ENCODE measurements at regions not wholly inside any gene's neighbourhood (a gene's known extent, or its start where the extent isn't known, plus 50 kb on each side); places are given as distances from the start of the nearest gene placed in this dataset.

GRCh38 chr1:8211251-8211882, 106.5 kb upstream of the SLC45A1 start:
- no peak overlapping the region for H3K4me3 ChIP-seq (ENCODE audit: low read depth, low read length)
- ChIA-PET CTCF (no interaction called here), POLR2A (interaction anchor here (1.3 kb wide), 1 partner anchor 9 kb away, joined by 3 read pairs; no protein-coding TSS in a partner anchor)
- no peak for TF ChIP-seq CTCF (IDR thresholded peaks at IDR 0.05; ENCODE audit: insufficient read depth, low read depth, low read length)
- H3K36me3 ChIP-seq (ENCODE audit: control insufficient read depth, insufficient read depth, low read length), result no peaks in the 10 kb centered on the region
- DNase-seq (ENCODE audit: low read depth), result no peak
- H3K27me3 ChIP-seq (ENCODE audit: control insufficient read depth, insufficient read depth, low read length), result no peaks in the 10 kb centered on the region

DNA sequence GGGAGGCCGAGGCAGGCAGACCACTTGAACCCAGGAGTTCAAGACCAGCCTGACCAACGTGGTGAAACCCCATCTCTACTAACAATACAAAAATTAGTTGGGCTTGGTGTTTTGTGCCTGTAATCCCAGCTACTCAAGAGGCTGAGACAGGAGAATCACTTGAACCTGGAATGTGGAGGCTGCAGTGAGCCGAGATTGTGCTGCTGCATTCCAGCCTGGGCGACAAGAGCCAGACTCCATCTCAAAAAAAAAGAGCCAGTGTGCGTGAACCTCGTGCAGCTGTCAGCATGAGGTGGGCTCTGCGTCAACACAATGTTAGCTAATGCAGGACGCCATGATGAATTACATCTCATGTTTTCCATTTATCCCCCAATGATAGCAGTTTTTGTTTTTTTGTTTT, 110.7 kb upstream of the SLC45A1 start:
- ChIA-PET POLR2A (no interaction called here), CTCF (no interaction called here)

DNA sequence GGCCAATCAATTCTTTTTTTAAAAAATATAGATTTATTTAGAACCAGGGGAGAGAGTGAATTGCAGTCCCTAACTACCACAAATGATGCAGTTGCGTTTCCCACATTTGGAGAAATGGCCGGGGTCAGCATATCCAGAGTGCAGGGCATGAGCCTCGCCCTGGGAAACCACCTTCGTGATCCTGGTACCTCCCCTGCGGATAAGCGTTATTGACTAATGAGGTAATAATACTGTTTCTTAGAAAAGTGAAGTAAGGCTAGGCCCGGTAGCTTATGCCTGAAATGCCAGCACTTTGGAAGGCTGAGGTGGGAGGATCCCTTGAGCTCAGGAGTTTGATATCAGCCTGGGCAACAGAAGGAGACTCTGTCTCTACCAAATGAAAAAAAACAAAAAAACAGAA, 111.5 kb upstream of the SLC45A1 start:
- TF ChIP-seq CTCF (IDR thresholded peaks at IDR 0.05; ENCODE audit: insufficient read depth, low read depth, low read length), result no peak
- no peaks in the 10 kb centered on the region for H3K27me3 ChIP-seq (ENCODE audit: control insufficient read depth, insufficient read depth, low read length)
- H3K36me3 ChIP-seq (ENCODE audit: control insufficient read depth, insufficient read depth, low read length), result no peaks in the 10 kb centered on the region
- no peak for DNase-seq (ENCODE audit: low read depth)
- no peak overlapping the region for H3K4me3 ChIP-seq (ENCODE audit: low read depth, low read length)
- ChIA-PET CTCF (no interaction called here), POLR2A (no interaction called here)

More for the DNA sequence above, 110.7 kb upstream of the SLC45A1 start:
- no peak for DNase-seq (ENCODE audit: low read depth)
- Histone ChIP-seq H3K36me3 (ENCODE audit: control insufficient read depth, insufficient read depth, low read length) (no peaks in the 10 kb centered on the region), H3K4me3 (ENCODE audit: low read depth, low read length) (no peak overlapping the region), H3K27me3 (ENCODE audit: control insufficient read depth, insufficient read depth, low read length) (no peaks in the 10 kb centered on the region)
- no peak for TF ChIP-seq CTCF (IDR thresholded peaks at IDR 0.05; ENCODE audit: insufficient read depth, low read depth, low read length)

- TF ChIP-seq CTCF (IDR thresholded peaks at IDR 0.05; ENCODE audit: insufficient read depth, low read depth, low read length), result no peak
- ChIA-PET POLR2A (no interaction called here), CTCF (interaction anchor here (1.4 kb wide), 1 partner anchor 11 kb away, joined by 4 read pairs; no protein-coding TSS in a partner anchor)
- H3K36me3 ChIP-seq (ENCODE audit: control insufficient read depth, insufficient read depth, low read length), result no peaks in the 10 kb centered on the region
- no peak overlapping the region for H3K4me3 ChIP-seq (ENCODE audit: low read depth, low read length)
- H3K27me3 ChIP-seq (ENCODE audit: control insufficient read depth, insufficient read depth, low read length), result no peaks in the 10 kb centered on the region
- no peak for DNase-seq (ENCODE audit: low read depth)
Observed at GRCh38 chr1:8205771-8206170, 112.1 kb upstream of the SLC45A1 start.

DNA sequence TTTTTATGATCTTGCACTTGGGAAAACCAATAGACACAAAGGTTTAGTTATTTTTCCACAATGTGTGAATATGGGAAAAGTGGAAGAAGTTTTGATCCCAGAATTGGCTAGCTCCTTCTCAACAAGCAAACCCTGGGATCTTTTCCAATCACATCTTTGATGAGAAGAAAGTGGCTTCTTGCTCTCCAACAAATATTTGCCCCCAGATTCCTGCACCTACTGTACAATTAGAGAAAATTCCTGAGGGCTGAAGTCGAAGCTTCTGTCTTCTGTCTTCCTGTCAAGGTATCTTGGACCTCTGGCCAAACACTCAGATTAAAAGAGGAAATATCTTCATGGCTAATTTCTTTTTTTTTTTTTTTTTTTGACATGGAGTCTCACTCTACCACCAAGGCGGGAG, 113.1 kb upstream of the SLC45A1 start:
- H3K4me3 ChIP-seq (ENCODE audit: low read depth, low read length), result no peak overlapping the region
- TF ChIP-seq CTCF (IDR thresholded peaks at IDR 0.05; ENCODE audit: insufficient read depth, low read depth, low read length), result no peak
- ChIA-PET CTCF (interaction anchor here (0.5 to 1.4 kb wide), 4 partner anchors 10 to 173 kb away, joined by 3 to 4 read pairs (median 4); no protein-coding TSS in a partner anchor), POLR2A (interaction anchor here (0.5 to 0.7 kb wide), 2 partner anchors 11 to 194 kb away, joined by 3 to 12 read pairs; no protein-coding TSS in a partner anchor)
- no peaks in the 10 kb centered on the region for H3K36me3 ChIP-seq (ENCODE audit: control insufficient read depth, insufficient read depth, low read length)
- no peaks in the 10 kb centered on the region for H3K27me3 ChIP-seq (ENCODE audit: control insufficient read depth, insufficient read depth, low read length)
- no peak for DNase-seq (ENCODE audit: low read depth)
